Hematopoietic multipotent progenitor cell treated with erythropoietin and hydrocortisone succinate and interleukin-3 and kit ligand, for 15 days (in vitro differentiated cells): ENCODE measurements at regions not wholly inside any gene's neighbourhood (a gene's known extent, or its start where the extent isn't known, plus 50 kb on each side); places are given as distances from the start of the nearest gene placed in this dataset.

Source experiments
- DNase-seq: peaks from one replicate; pipeline ENCODE4 v3.0.0-alpha.2; 2015; ENCODE audit warnings: low spot score

GRCh38 chr7:36010656-36011587, 142.1 kb upstream of the EEPD1 start:
- no peak for DNase-seq

- no peak for DNase-seq
These were observed 141.5 kb upstream of the EEPD1 start for GRCh38 chr7:36011588-36011965.

- DNase-seq, result no peak
These were observed 139.6 kb upstream of the EEPD1 start for GRCh38 chr7:36013246-36014014.

- DNase-seq, result no peak
These were observed 138.1 kb upstream of the EEPD1 start for GRCh38 chr7:36014961-36015360.

- no peak for DNase-seq
These were observed 137.3 kb upstream of the EEPD1 start for GRCh38 chr7:36015733-36016132.

- DNase-seq, result no peak
These were observed 136.4 kb upstream of the EEPD1 start for GRCh38 chr7:36016648-36017047.

GRCh38 chr7:36017111-36017510, 135.9 kb upstream of the EEPD1 start:
- DNase-seq, result no peak

- no peak for DNase-seq
These were observed 134.1 kb upstream of the EEPD1 start for GRCh38 chr7:36018816-36019484.

- DNase-seq, result no peak
These were observed 133.5 kb upstream of the EEPD1 start for GRCh38 chr7:36019538-36019937.

- no peak for DNase-seq
These were observed 133.1 kb upstream of the EEPD1 start for GRCh38 chr7:36019980-36020379.

- peak; percentile 7 for DNase-seq
These were observed 131.7 kb upstream of the EEPD1 start for GRCh38 chr7:36021367-36021766.

- no peak for DNase-seq
These were observed 131.0 kb upstream of the EEPD1 start for GRCh38 chr7:36021917-36022550.

GRCh38 chr7:36023033-36023560, 130.0 kb upstream of the EEPD1 start:
- no peak for DNase-seq

GRCh38 chr7:36025190-36025589, 127.9 kb upstream of the EEPD1 start:
- no peak for DNase-seq

GRCh38 chr7:36029311-36029710, 123.7 kb upstream of the EEPD1 start:
- DNase-seq, result no peak

GRCh38 chr7:36029853-36030515, 123.1 kb upstream of the EEPD1 start:
- DNase-seq, result no peak

GRCh38 chr7:36032361-36032818, 120.7 kb upstream of the EEPD1 start:
- no peak for DNase-seq

GRCh38 chr7:36034020-36034419, 119.0 kb upstream of the EEPD1 start:
- DNase-seq, result no peak

- DNase-seq, result no peak
These were observed 117.9 kb upstream of the EEPD1 start for GRCh38 chr7:36035186-36035585.

GRCh38 chr7:36036590-36036989, 116.5 kb upstream of the EEPD1 start:
- DNase-seq, result no peak

- no peak for DNase-seq
These were observed 115.9 kb upstream of the EEPD1 start for GRCh38 chr7:36037121-36037662.
